GM18502 (cell line): ENCODE measurements at regions not wholly inside any gene's neighbourhood (a gene's known extent, or its start where the extent isn't known, plus 50 kb on each side); places are given as distances from the start of the nearest gene placed in this dataset.
A peak's percentile ranks its signal among the peaks of the same experiment; 100 is the strongest.

Experiments used
- ATAC-seq: cut with Tn5 transposase; IDR thresholded peaks from one replicate; pipeline ENCODE4 v1.9.1; 2021; ENCODE audit warnings: mild to moderate bottlenecking; ENCODE audit not compliant: unreplicated experiment, poor library complexity

DNA sequence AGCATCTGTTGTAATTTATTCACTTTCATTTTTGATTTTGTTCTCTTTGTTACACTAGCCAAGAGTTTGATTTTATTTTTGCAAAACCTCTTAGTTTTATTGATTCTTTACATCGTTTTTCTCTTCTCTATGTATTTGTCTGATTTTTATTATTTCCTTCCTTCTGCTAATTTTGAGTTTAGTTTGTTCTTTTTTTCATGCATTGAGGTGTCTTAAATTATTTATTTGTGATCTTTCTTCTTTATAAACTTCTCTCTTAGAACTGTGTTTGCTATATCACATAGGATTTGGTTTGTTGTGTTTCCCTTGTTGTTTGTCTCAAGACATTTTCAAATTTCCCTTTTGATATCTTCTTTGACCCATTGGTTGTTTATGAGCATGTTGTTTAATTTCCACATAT is 51.7 kb upstream of the NFKBIA start:
- no peak for ATAC-seq

DNA sequence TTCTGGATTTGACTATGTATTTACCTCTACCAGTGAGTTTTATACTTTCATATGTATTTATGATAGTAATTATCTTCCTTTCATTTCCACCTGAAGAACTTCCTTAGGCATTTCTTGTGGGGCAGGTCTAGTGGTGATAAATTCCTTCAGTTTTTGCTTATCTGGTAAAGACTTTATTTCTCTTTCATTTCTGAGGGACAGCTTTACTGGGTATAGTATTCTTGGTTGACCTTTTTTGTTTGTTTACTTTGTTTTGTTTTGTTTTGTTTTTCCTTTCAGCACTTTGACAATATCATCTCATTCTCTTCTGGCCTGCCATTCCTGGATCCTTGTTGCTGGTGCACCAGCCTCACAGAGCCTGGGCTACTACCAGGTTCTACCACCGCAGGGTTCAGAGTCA is 53.9 kb upstream of the NFKBIA start:
- no peak for ATAC-seq

DNA sequence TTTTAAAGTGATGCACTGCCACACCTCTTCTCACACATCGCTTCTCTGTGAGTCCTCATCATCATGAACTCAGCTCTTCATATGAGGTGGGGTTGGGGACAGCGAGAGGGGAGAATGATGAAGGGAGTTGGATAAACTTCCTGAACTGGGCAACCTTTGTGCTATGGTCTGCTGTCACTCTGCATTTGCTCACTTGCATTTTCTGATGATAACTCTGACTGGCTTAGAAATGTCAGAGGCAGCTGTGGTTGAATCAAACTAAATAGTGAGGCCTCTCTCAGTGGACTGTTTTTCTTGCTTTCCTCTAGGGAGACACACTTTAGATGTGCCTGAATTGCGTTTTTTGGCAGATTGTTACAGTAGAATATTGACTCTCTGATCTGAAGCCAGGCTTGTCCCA is 55.2 kb upstream of the NFKBIA start:
- no peak for ATAC-seq

DNA sequence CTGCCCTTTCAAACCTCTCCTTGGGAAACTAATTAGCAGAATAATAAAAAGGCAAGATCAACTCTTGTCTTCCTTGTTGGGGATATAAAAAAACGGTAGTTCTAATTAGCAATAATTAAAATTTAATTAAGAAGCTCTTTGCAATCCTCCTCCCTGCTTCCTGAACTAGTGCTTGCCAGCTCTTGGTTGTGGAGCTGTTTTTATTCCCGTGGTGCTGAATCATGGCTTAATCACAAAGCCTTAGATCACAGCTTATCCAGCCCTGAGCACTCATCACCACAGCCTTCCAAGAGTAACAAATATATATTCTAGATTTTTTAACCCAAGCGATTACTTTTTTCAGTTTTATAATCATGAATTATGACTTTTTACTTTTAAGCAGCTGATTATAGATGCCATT is 63.2 kb upstream of the INSM2 start:
- no peak for ATAC-seq

DNA sequence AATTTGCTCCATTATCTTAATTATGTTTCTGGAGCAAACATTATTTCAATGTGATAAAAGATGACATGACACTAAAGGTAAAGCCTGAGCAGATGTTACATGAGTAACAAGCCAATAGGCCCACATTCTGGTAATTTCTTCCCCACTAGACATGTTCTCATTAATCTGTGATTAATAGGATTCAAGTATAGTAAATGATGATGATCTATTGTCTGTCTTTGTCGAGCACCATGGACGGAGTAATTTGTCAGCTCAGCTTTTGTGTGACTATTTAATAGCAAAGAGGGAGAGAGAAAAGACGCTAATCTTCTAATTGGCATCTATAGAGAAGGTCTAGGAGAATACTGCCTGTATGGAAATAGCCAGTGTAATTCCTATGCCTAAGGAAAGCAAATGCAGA is 62.2 kb upstream of the INSM2 start:
- ATAC-seq, result no peak

DNA sequence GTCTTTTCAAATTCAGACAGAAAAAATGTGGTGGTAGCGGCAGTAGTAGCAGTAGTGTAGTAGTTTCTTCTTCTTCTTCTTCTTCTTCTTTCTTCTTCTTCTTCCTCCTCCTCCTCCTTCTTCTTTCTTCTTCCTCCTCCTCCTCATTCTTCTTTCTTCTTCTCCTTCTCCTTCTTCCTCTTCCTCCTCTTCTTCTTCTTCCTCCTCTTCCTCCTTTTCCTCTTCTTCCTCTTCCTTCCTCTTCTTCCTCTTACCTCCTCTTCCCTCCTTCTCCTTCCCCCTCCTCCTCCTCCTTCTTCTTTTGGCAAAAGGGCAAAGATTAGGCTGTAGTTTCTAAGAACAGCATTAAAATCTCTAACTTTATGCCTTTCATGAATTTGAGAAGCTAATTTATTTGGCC is 59.6 kb upstream of the INSM2 start:
- ATAC-seq, result no peak

DNA sequence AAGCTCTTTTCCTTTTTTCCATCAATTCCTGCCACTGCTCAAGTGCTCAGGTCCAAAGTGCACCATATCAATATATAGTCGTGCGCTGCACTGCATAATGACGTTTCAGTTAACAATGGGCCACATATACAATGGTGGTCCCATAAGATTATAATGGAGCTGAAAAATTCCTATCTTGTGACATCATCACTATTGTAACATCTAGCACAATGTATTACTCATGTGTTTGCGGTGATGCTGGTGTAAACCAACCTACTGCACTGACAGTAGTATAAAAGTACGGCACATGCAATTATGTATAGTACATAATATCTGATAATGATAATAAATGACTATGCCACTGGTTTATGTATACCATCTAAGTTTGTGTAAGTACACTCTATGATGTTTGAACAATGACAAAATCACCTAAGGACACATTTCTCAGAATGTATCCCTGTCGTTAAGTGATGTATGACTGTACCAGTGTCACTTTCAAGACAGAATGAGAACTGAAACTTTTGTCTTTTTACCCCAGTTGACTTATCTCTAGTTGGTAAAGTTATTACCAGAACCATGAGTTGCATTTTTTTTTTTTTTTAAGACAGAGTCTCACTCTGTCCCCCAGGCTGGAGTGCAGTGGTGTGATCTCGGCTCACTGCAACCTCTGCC is 53.7 kb upstream of the INSM2 start:
- ATAC-seq, result peak; percentile 93

DNA sequence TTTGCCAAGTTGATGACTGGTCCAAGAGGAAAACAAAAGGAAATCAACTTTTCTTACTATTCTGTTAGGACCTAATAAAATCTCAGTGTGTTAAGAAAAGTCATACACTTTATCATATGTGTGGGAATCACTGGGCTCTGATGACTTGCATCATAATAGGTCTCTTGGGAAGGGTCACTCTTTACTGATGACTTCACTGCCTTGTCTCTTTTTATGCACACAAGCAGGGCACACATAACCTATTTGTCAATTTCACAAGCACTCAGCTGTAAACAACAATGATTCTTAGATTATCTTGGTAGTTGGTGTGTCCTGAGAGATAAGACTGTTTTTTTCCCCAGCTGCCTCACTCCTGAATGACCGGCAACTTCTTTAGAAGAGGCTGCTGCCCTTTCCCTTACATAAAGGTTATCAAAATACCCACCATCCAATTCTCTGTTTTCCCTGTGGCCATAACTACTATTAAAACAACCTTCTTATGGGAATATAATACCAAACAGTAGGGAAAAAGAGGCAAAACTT is 50.9 kb upstream of the INSM2 start:
- no peak for ATAC-seq
